Keratinocyte (primary cell): ENCODE measurements at regions not wholly inside any gene's neighbourhood (a gene's known extent, or its start where the extent isn't known, plus 50 kb on each side); places are given as distances from the start of the nearest gene placed in this dataset.

Experiments used
- DNase-seq: peaks from one replicate; pipeline ENCODE4 v3.0.0-alpha.2; 2011; ENCODE audit warnings: low read depth, missing footprints, low spot score
- FAIRE-seq: peaks from 2 replicates; lab custom pipeline; 2011; peaks lifted over from hg19 to GRCh38; lab: Jason Lieb, UNC
- H2AFZ ChIP-seq: 2 replicates; pipeline ENCODE4 v1.6.0; 2012; ENCODE audit warnings: low read length, control low read depth, inconsistent platforms; ENCODE audit not compliant: control insufficient read depth
- H3K27ac ChIP-seq: 2 replicates; pipeline ENCODE4 v1.5.1; 2011; ENCODE audit warnings: low read length; ENCODE audit not compliant: control insufficient read depth, insufficient read depth
- H3K27me3 ChIP-seq: 3 replicates; pipeline ENCODE4 v1.6.0; 2011; ENCODE audit warnings: low read length; ENCODE audit not compliant: control insufficient read depth, insufficient read depth; ENCODE audit errors: extremely low read depth
- H3K36me3 ChIP-seq, 2 experiments: 2 replicates in 1 of 2; 3 replicates in 1 of 2; pipeline ENCODE4 v1.5.1; 2011; ENCODE audit warnings: low read length in 2 of 2, mild to moderate bottlenecking in 1 of 2; ENCODE audit not compliant: control insufficient read depth in 2 of 2, insufficient read depth in 2 of 2; ENCODE audit errors: extremely low read depth in 1 of 2
- H3K4me1 ChIP-seq: 3 replicates; pipeline ENCODE4 v1.5.1; 2011; ENCODE audit warnings: low read length; ENCODE audit not compliant: control insufficient read depth, insufficient read depth; ENCODE audit errors: extremely low read depth
- H3K4me2 ChIP-seq: 3 replicates; pipeline ENCODE4 v1.6.0; 2011; ENCODE audit warnings: low read depth, low read length; ENCODE audit not compliant: control insufficient read depth, insufficient read depth; ENCODE audit errors: extremely low read depth
- H3K4me3 ChIP-seq, 3 experiments: fragments of 200-600 bp in 1 of 3; sonication (generic) in 1 of 3; 2 replicates in 2 of 3; 3 replicates in 1 of 3; pipeline ENCODE4 v1.5.1; 2011 to 2016; ENCODE audit warnings: low read length in 3 of 3, mild to moderate bottlenecking in 3 of 3, control low read depth in 2 of 3, inconsistent platforms in 1 of 3, low read depth in 1 of 3, mixed read lengths in 1 of 3, mixed run types in 1 of 3, moderate library complexity in 1 of 3; ENCODE audit not compliant: control insufficient read depth in 2 of 3, insufficient read depth in 2 of 3; ENCODE audit errors: extremely low read depth in 1 of 3
- H3K79me2 ChIP-seq: 2 replicates; pipeline ENCODE4 v1.6.0; 2012; ENCODE audit warnings: low read length; ENCODE audit not compliant: control insufficient read depth, insufficient read depth
- H3K9ac ChIP-seq: 3 replicates; pipeline ENCODE4 v1.6.0; 2011; ENCODE audit warnings: low read length; ENCODE audit not compliant: control insufficient read depth, insufficient read depth; ENCODE audit errors: extremely low read depth
- H3K9me1 ChIP-seq: 3 replicates; pipeline ENCODE4 v1.6.0; 2011; ENCODE audit warnings: low read length; ENCODE audit not compliant: control insufficient read depth, insufficient read depth; ENCODE audit errors: extremely low read depth
- H3K9me3 ChIP-seq: 2 replicates; pipeline ENCODE4 v1.5.1; 2012; ENCODE audit warnings: low read depth, low read length; ENCODE audit not compliant: control insufficient read depth
- H4K20me1 ChIP-seq: 3 replicates; pipeline ENCODE4 v1.6.0; 2011; ENCODE audit warnings: low read length; ENCODE audit not compliant: control insufficient read depth, insufficient read depth; ENCODE audit errors: extremely low read depth
- EZH2 ChIP-seq: IDR thresholded peaks from one replicate; pipeline ENCODE4 v1.6.1; 2012; ENCODE audit warnings: inconsistent platforms, mild to moderate bottlenecking, low read length, moderate library complexity
- dilution Hi-C: fragments of 300-500 bp; cut with MboI; formaldehyde crosslinking; loops from one replicate; pipeline ENCODE4 v1.7.0; 2020; ENCODE audit warnings: low sequenced_read_pairs; ENCODE audit not compliant: extremely low pct_ligation_motif_present
- TF ChIP-seq, protein P1 (sequence below), 3 experiments: IDR thresholded peaks in 1 of 3; conservative IDR thresholded peaks in 1 of 3; optimal IDR thresholded peaks in 1 of 3; 2 replicates in 2 of 3; 3 replicates in 1 of 3; pipeline versions ENCODE3 to v1.5.1; 2011; ENCODE audit warnings: low read length in 3 of 3, mild to moderate bottlenecking in 3 of 3, moderate library complexity in 2 of 3, control low read depth in 1 of 3, inconsistent platforms in 1 of 3; ENCODE audit not compliant: insufficient read depth in 2 of 3; ENCODE audit errors: extremely low read depth in 1 of 3

DNA sequence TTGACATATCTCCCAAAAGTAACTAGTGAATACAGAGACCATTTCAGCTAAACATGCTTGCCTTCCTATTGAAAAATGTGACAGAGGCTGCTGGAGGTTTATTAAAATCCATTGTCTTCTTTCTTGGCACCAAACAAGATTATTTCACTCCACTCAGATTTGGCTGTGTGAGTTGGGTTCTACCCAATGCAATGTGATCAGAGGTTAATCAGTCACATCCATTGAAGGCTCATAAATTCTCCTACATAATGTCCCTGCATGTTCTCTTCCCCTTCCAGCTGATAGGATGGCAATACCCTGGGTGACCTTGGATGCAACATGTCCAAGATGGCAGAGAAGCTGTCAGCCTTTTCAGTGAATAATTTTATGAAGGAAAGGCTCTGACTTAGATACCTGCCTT, 54.5 kb downstream of the TKTL2 start:
- no peak for FAIRE-seq
- Histone ChIP-seq H3K9me1 (no peaks in the 10 kb centered on the region), H3K27ac (no peak overlapping the region), H2AFZ (no peak overlapping the region), H3K36me3 (no peaks in the 10 kb centered on the region), H4K20me1 (no peaks in the 10 kb centered on the region), H3K4me2 (no peak overlapping the region), H3K4me1 (no peaks in the 10 kb centered on the region), H3K4me3 (no peak overlapping the region), H3K27me3 (no peaks in the 10 kb centered on the region), H3K9me3 (no peaks in the 10 kb centered on the region), H3K9ac (no peak overlapping the region), H3K79me2 (no peaks in the 10 kb centered on the region)
- DNase-seq, result no peak
- TF ChIP-seq EZH2, result no peak
- TF ChIP-seq, protein P1, sequence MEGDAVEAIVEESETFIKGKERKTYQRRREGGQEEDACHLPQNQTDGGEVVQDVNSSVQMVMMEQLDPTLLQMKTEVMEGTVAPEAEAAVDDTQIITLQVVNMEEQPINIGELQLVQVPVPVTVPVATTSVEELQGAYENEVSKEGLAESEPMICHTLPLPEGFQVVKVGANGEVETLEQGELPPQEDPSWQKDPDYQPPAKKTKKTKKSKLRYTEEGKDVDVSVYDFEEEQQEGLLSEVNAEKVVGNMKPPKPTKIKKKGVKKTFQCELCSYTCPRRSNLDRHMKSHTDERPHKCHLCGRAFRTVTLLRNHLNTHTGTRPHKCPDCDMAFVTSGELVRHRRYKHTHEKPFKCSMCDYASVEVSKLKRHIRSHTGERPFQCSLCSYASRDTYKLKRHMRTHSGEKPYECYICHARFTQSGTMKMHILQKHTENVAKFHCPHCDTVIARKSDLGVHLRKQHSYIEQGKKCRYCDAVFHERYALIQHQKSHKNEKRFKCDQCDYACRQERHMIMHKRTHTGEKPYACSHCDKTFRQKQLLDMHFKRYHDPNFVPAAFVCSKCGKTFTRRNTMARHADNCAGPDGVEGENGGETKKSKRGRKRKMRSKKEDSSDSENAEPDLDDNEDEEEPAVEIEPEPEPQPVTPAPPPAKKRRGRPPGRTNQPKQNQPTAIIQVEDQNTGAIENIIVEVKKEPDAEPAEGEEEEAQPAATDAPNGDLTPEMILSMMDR (optimal IDR thresholded peaks at IDR 0.05 in 1 of 3, IDR thresholded peaks at IDR 0.05 in 1 of 3, conservative IDR thresholded peaks at IDR 0.05 in 1 of 3; ENCODE audit: extremely low read depth in 1 of 3, insufficient read depth in 2 of 3, low read length in 3 of 3), result no peak
- dilution Hi-C loops, result no loop called here

DNA sequence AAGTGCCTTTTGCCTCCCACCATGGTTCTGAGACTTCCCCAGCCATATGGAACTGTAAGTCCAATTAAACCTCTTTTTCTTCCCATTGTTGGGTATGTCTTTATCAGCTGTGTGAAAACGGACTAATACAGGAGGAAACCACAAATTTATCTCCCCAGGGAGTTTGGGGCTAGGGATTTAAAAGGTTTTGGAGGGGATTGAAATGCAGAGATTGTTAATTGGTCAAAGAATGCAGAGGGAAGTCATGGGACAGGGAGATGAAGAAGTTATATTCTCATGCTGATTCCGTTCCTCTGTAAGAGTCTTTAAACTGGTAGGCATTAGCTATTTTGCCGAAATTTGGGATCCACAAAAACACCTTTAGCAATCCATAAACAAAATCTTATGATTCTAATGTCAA, 57.9 kb downstream of the TKTL2 start:
- TF ChIP-seq, protein P1 (optimal IDR thresholded peaks at IDR 0.05 in 1 of 3, IDR thresholded peaks at IDR 0.05 in 1 of 3, conservative IDR thresholded peaks at IDR 0.05 in 1 of 3; ENCODE audit: extremely low read depth in 1 of 3, insufficient read depth in 2 of 3, low read length in 3 of 3), result no peak
- no peak for TF ChIP-seq EZH2
- Histone ChIP-seq H3K4me1 (no peaks in the 10 kb centered on the region), H4K20me1 (no peaks in the 10 kb centered on the region), H3K9ac (no peak overlapping the region), H3K4me2 (no peak overlapping the region), H2AFZ (no peak overlapping the region), H3K79me2 (no peaks in the 10 kb centered on the region), H3K9me1 (no peaks in the 10 kb centered on the region), H3K27ac (no peak overlapping the region), H3K4me3 (no peak overlapping the region), H3K9me3 (no peaks in the 10 kb centered on the region), H3K27me3 (no peaks in the 10 kb centered on the region), H3K36me3 (no peaks in the 10 kb centered on the region)
- DNase-seq, result no peak
- dilution Hi-C loops, result no loop called here
- no peak for FAIRE-seq
